C4-2B (cell line): ENCODE measurements at regions not wholly inside any gene's neighbourhood (a gene's known extent, or its start where the extent isn't known, plus 50 kb on each side); places are given as distances from the start of the nearest gene placed in this dataset.

Experiments
- H3K27ac ChIP-seq: fragments of 450-650 bp; 2 replicates; pipeline ENCODE4 v1.5.1; 2017
- CTCF ChIP-seq: fragments of 450-650 bp; conservative IDR thresholded peaks from 2 replicates; pipeline ENCODE4 v1.5.1; 2017; ENCODE audit warnings: mild to moderate bottlenecking
- ZFX ChIP-seq: fragments of 450-650 bp; IDR thresholded peaks from 2 replicates; pipeline ENCODE4 v1.6.1; 2017

- H3K27ac ChIP-seq = no peak overlapping the region; the same call in 1 of the 2 replicates
- no peak for TF ChIP-seq ZFX
- TF ChIP-seq CTCF = no peak
Observed at GRCh38 chrX:39866229-39866628, 231.5 kb downstream of the BCOR start.

- TF ChIP-seq CTCF = no peak
- TF ChIP-seq ZFX = no peak
- no peak overlapping the region for H3K27ac ChIP-seq
Observed at GRCh38 chrX:39869846-39870601, 227.7 kb downstream of the BCOR start.

GRCh38 chrX:39871648-39872047 is 226.1 kb downstream of the BCOR start:
- TF ChIP-seq ZFX (no peak), CTCF (no peak)

GRCh38 chrX:39873117-39873516 is 224.6 kb downstream of the BCOR start:
- H3K27ac ChIP-seq = no peak overlapping the region
- no peak for TF ChIP-seq CTCF
- TF ChIP-seq ZFX = no peak

More at GRCh38 chrX:39871648-39872047, 226.1 kb downstream of the BCOR start:
- no peak overlapping the region for H3K27ac ChIP-seq

DNA sequence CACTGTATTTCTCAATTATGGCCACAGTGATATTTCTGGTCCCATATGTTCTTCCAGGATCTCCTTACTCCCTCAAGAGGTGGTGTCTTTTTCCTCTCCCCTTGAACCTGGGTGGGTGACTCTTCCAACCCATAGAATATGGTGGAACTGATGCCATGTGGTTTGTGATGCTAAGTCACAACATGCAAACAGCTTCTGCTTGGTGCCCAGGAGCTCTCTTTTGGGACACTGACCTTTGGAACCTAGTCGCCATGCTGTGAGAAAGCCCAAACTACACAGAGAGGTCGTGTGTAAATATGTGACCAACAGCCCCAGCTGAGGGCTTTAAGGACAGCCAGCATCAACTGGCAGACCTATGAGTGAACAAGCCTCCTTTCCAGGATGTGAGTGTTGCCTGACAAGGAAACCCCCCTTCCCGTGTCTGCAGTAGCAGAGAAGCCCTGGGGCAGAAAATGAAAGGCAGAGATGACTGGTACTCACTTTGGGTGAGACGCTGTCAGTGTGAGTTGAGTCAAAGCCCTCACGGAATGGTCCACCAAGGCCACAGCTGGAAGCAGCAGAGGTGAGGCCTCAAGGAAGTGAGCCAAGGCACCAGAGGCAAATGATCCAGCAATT is 223.4 kb downstream of the BCOR start:
- H3K27ac ChIP-seq = no peak overlapping the region
- TF ChIP-seq ZFX (no peak), CTCF (no peak)

DNA sequence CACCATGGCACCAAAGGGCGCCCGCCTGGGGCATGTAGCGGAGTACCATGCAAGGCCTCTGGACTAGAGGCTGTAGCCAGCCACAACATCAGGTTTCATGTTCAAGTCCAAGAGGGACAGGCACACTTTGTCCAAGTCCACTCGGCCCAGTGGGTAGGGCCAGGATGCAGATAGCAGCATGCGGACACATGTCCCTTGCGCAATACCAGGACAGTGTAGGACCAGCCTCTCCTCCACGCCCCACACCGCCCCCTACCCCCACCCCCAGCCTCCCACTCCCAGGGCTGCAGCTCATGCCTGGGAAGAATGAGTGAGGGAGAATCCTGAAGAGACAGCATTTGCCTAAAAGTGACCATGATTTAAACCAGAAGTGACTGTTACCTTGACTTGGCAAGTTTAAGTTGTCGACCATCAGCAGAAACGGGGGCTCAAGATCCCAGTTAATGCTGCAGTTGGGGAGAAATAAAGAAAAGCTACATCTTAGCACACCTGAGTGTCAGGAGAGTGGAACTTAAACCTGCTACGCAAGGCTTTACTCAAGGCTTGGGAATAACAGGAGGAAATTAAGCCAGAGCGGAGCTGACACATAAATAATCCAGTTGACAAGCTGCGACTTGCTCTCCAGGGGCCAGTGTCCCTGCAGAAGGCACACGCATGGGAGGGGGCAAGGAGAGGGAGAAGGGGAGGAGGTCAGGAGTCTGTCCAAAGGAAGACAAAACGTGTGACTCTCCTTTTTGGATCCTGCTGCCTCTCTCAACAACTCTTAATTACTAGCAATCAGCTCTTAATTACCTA is 221.7 kb downstream of the BCOR start:
- no peak for TF ChIP-seq CTCF
- no peak for TF ChIP-seq ZFX
- no peak overlapping the region for H3K27ac ChIP-seq

DNA sequence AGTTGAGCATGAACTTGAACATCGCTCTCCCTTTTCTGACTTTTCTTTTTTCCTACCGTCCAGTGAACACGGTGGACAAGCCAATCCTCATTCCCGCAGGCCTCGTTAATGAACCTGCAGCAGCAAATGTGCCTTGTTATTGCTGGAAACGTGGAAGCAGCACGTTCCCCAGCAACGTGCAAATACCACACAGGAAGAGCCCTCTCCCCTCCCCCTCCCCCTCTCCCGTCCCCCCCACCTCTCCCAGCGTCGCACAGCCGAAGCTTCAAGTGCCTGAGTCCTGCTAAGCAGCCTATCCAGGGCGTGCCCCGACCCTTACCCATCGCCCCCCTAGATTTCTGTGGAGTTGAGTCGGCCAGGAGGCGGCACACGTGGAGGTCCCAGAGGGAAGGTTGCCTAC is 219.9 kb downstream of the BCOR start:
- TF ChIP-seq ZFX (no peak), CTCF (no peak)
- H3K27ac ChIP-seq = no peak overlapping the region
